DOHH2 (cell line): ENCODE measurements at regions not wholly inside any gene's neighbourhood (a gene's known extent, or its start where the extent isn't known, plus 50 kb on each side); places are given as distances from the start of the nearest gene placed in this dataset.

Source experiments
- EZH2phosphoT487 ChIP-seq: fragments of 200-600 bp; sonication (generic); IDR thresholded peaks from 2 replicates; pipeline ENCODE4 v1.6.1; 2017; ENCODE audit warnings: borderline replicate concordance, mild to moderate bottlenecking, antibody characterized with exemption, low read length, moderate library complexity, mixed read lengths
- TF ChIP-seq, protein P1 (sequence below): fragments of 200-600 bp; sonication (generic); IDR thresholded peaks from one replicate; pipeline ENCODE4 v1.5.1; 2014; ENCODE audit warnings: antibody characterized with exemption, mild to moderate bottlenecking, low read depth, low read length; ENCODE audit not compliant: poor library complexity, severe bottlenecking

DNA sequence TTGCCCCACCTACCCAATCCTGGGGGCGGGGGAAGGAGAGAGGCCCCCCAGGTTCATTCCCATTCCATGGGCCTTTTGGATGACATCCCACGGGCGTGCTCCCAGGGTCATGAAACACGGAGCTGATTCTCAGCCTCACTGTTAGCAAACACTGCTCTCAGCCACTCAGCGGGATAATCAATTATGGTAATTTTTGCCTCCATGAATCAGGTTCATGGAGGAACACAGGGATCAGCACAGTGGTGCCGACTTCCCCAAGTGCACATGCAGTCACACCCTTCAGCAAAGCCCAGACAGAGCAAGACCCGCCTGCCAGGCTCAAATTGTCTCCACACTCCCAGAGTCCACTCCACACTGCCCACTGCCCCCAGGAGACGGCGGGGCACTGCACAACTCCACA, 164.6 kb downstream of the ENGASE start:
- TF ChIP-seq, protein P1, sequence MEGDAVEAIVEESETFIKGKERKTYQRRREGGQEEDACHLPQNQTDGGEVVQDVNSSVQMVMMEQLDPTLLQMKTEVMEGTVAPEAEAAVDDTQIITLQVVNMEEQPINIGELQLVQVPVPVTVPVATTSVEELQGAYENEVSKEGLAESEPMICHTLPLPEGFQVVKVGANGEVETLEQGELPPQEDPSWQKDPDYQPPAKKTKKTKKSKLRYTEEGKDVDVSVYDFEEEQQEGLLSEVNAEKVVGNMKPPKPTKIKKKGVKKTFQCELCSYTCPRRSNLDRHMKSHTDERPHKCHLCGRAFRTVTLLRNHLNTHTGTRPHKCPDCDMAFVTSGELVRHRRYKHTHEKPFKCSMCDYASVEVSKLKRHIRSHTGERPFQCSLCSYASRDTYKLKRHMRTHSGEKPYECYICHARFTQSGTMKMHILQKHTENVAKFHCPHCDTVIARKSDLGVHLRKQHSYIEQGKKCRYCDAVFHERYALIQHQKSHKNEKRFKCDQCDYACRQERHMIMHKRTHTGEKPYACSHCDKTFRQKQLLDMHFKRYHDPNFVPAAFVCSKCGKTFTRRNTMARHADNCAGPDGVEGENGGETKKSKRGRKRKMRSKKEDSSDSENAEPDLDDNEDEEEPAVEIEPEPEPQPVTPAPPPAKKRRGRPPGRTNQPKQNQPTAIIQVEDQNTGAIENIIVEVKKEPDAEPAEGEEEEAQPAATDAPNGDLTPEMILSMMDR: no peak
- TF ChIP-seq EZH2phosphoT487: no peak
